Mesothelial cell of epicardium (in vitro differentiated cells): ENCODE measurements at regions not wholly inside any gene's neighbourhood (a gene's known extent, or its start where the extent isn't known, plus 50 kb on each side); places are given as distances from the start of the nearest gene placed in this dataset.

Experiments used
- DNase-seq, 2 experiments: peaks; one replicate each; pipeline ENCODE4 v3.0.0; 2021; ENCODE audit warnings: low spot score in 2 of 2; ENCODE audit not compliant: unreplicated experiment in 2 of 2
- H3K27ac Mint-ChIP-seq: 2 replicates; pipeline ENCODE4 v1.8.0; 2021; ENCODE audit warnings: mixed read lengths
- H3K27me3 Mint-ChIP-seq: 2 replicates; pipeline ENCODE4 v1.8.0; 2021; ENCODE audit warnings: low read depth, mixed read lengths
- H3K36me3 Mint-ChIP-seq: 2 replicates; pipeline ENCODE4 v1.8.0; 2021; ENCODE audit warnings: mixed read lengths
- H3K4me1 Mint-ChIP-seq: 2 replicates; pipeline ENCODE4 v1.8.0; 2021; ENCODE audit warnings: mixed read lengths
- H3K4me3 Mint-ChIP-seq: 2 replicates; pipeline ENCODE4 v1.8.0; 2021; ENCODE audit warnings: mild to moderate bottlenecking, moderate library complexity, mixed read lengths
- H3K9me3 Mint-ChIP-seq: 2 replicates; pipeline ENCODE4 v1.8.0; 2021; ENCODE audit warnings: mixed read lengths
- CTCF ChIP-seq: fragments of 200-600 bp; sonication (generic); IDR thresholded peaks from one replicate; pipeline ENCODE4 v1.5.0; 2021; ENCODE audit warnings: antibody characterized with exemption; ENCODE audit not compliant: unreplicated experiment

GRCh38 chr12:5189173-5189572 is 145.5 kb downstream of the KCNA5 start:
- DNase-seq: no peak
- peaks cover 11% of the 10 kb centered on the region for H3K4me1 Mint-ChIP-seq
- H3K4me3 Mint-ChIP-seq: no peak overlapping the region
- H3K27ac Mint-ChIP-seq: no peak overlapping the region
- H3K36me3 Mint-ChIP-seq: no peaks in the 10 kb centered on the region
- H3K27me3 Mint-ChIP-seq: peaks cover 9% of the 10 kb centered on the region
- no peaks in the 10 kb centered on the region for H3K9me3 Mint-ChIP-seq
- no peak for TF ChIP-seq CTCF

GRCh38 chr12:5191803-5192538 is 148.3 kb downstream of the KCNA5 start:
- Mint-ChIP-seq H3K36me3 (no peaks in the 10 kb centered on the region), H3K27ac (peak overlapping the region; percentile 27), H3K4me1 (peaks cover 14% of the 10 kb centered on the region), H3K9me3 (no peaks in the 10 kb centered on the region), H3K27me3 (peaks cover 5% of the 10 kb centered on the region), H3K4me3 (no peak overlapping the region)
- DNase-seq: no peak
- no peak for TF ChIP-seq CTCF

GRCh38 chr12:5192726-5193125 is 149.0 kb downstream of the KCNA5 start:
- no peak for DNase-seq

GRCh38 chr12:5194306-5194705 is 150.6 kb downstream of the KCNA5 start:
- H3K36me3 Mint-ChIP-seq: no peaks in the 10 kb centered on the region
- no peak overlapping the region for H3K4me3 Mint-ChIP-seq
- peaks cover 18% of the 10 kb centered on the region for H3K27me3 Mint-ChIP-seq
- no peaks in the 10 kb centered on the region for H3K9me3 Mint-ChIP-seq
- H3K27ac Mint-ChIP-seq: no peak overlapping the region
- no peak for TF ChIP-seq CTCF
- peaks cover 21% of the 10 kb centered on the region for H3K4me1 Mint-ChIP-seq
- no peak for DNase-seq

More at GRCh38 chr12:5192726-5193125, 149.0 kb downstream of the KCNA5 start:
- TF ChIP-seq CTCF: no peak
- no peak overlapping the region for H3K27ac Mint-ChIP-seq
- no peaks in the 10 kb centered on the region for H3K36me3 Mint-ChIP-seq
- H3K4me3 Mint-ChIP-seq: no peak overlapping the region
- H3K27me3 Mint-ChIP-seq: peaks cover 8% of the 10 kb centered on the region
- peaks cover 21% of the 10 kb centered on the region for H3K4me1 Mint-ChIP-seq
- no peaks in the 10 kb centered on the region for H3K9me3 Mint-ChIP-seq

GRCh38 chr12:5195244-5195643 is 151.6 kb downstream of the KCNA5 start:
- H3K36me3 Mint-ChIP-seq: no peaks in the 10 kb centered on the region
- peaks cover 20% of the 10 kb centered on the region for H3K27me3 Mint-ChIP-seq

More at GRCh38 chr12:5195244-5195643, 151.6 kb downstream of the KCNA5 start:
- H3K9me3 Mint-ChIP-seq: no peaks in the 10 kb centered on the region
- no peak for DNase-seq
- TF ChIP-seq CTCF: no peak
- peaks cover 23% of the 10 kb centered on the region for H3K4me1 Mint-ChIP-seq
- no peak overlapping the region for H3K4me3 Mint-ChIP-seq
- no peak overlapping the region for H3K27ac Mint-ChIP-seq
